ENCODE measurements at regions not wholly inside any gene's neighbourhood (a gene's known extent, or its start where the extent isn't known, plus 50 kb on each side); places are given as distances from the start of the nearest gene placed in this dataset.
A peak's percentile ranks its signal among the peaks of the same experiment; 100 is the strongest.

DNA sequence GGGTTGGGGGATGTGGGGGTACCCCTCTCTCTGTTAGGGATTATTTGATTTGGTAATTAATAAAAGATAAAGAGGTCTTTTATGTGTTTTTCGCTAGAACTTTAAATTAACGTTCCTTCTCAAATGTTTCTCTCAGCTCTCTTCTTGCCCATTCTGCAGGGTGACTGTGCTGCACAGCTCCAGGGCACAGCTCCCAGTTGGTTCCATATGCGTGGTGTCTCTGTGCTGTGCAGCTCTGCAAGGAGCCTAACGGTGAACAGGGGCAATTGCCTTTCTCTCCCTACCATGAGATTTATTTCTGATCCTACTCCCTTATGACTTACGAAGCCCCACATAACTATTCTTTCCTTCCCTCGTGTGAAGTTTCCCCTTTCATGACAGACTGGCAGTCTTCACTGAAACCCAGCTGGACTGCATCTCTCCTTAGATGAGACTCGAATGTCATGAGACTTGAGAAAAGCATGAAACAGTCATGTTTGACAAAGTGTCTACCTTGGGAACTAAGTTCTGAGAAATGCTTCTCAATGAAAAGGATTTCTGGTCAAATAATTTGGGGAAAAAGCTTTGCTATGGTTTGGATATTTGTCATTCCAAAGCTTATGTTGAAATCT lies 50.2 kb upstream of the SPRY1 start:
- Histone ChIP-seq H3K27me3 (ENCODE audit: low read depth) (no peaks in the 10 kb centered on the region), H3K4me1 (peaks cover 41% of the 10 kb centered on the region), H3K36me3 (no peaks in the 10 kb centered on the region), H3K4me3 (peak overlapping the region; percentile 2), H3K27ac (replicated peaks) (no peak overlapping the region), H3K9me3 (replicated peaks) (no peaks in the 10 kb centered on the region)
- intact Hi-C loops (cut with micrococcal nuclease): no loop called here
- DNase-seq: no peak
- TF ChIP-seq, protein P1, sequence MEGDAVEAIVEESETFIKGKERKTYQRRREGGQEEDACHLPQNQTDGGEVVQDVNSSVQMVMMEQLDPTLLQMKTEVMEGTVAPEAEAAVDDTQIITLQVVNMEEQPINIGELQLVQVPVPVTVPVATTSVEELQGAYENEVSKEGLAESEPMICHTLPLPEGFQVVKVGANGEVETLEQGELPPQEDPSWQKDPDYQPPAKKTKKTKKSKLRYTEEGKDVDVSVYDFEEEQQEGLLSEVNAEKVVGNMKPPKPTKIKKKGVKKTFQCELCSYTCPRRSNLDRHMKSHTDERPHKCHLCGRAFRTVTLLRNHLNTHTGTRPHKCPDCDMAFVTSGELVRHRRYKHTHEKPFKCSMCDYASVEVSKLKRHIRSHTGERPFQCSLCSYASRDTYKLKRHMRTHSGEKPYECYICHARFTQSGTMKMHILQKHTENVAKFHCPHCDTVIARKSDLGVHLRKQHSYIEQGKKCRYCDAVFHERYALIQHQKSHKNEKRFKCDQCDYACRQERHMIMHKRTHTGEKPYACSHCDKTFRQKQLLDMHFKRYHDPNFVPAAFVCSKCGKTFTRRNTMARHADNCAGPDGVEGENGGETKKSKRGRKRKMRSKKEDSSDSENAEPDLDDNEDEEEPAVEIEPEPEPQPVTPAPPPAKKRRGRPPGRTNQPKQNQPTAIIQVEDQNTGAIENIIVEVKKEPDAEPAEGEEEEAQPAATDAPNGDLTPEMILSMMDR (IDR thresholded peaks at IDR 0.05; ENCODE audit: borderline replicate concordance): no peak

All from left ventricle myocardium inferior (tissue), 1 donor.